HG03175 (cell line): ENCODE measurements at regions not wholly inside any gene's neighbourhood (a gene's known extent, or its start where the extent isn't known, plus 50 kb on each side); places are given as distances from the start of the nearest gene placed in this dataset.

Experiments
- ATAC-seq: cut with Tn5 transposase; IDR thresholded peaks from one replicate; pipeline ENCODE4 v1.9.1; 2021; ENCODE audit warnings: mild to moderate bottlenecking, moderate library complexity; ENCODE audit not compliant: unreplicated experiment

DNA sequence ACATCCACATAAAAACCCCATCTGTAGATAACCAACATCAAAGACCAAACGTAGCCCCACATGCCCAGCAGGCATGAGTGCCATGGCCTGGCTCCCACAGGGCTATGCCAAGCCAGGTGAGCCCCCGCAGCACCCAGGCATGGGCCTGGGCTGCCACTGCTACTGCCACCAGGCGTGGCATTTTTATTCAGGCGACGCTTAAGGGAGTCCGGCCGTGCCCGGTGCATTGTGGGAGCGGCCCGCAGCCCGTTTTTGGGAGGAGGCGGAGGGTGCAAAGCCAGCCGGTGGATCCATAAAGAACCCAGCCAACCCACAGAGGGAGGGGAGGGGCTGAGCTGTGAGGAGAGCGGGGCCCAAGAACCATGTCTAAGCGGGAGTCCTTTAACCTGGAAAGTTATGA lies 83.6 kb downstream of the XIST start:
- no peak for ATAC-seq

DNA sequence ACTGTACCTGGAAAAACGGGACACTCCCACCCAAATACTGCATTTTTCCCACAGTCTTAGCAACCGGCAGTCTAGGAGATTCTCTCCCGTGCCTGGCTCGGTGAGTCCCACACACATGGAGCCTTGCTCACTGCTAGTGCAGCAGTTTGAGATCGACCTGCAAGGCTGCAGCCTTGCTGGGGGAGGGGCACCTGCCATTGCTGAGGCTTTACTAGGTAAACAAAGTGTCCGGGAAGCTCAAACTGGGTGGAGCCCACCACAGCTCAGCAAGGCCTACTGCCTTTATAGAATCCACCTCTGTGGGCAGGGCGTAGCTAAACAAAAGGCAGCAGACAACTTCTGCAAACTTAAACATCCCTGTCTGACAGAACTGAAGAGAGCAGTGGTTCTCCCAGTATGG lies 84.4 kb downstream of the XIST start:
- ATAC-seq = no peak

DNA sequence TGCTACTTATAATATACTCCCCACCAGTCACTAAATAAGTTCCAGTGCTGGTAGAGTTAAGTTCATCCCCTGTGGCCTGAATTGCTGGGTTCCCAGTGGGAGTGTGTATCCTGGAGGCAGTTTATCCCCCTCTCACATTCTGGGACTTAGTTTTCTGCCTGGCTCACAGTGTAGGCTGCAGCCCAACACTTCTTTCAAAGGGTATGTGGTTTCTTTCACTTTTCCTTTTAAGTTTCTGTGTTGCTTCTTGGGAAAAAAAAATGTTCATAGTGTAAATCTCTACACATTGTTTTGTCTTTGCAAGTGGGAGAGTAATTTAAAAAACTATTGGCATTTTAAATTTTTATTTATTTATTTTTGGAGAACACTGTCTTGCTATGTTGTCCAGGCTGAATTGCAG lies 85.5 kb downstream of the XIST start:
- no peak for ATAC-seq

DNA sequence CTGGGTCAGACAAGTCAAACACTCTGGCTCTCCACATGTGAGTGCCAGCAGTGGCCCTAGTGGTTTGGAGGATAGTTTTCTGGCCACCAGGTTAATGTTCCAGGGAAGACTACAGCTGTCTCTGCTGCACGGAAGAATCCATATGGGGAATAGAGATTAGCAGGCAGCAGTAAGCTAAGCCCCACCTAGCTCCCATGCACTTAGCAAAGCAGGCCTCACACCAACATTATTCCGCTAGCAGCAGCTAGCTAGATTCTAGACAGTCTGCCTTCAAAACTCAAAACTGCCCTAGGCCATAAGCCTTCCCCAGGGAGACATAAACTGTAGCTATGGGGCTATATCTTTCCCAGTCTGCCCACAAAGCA lies 86.1 kb downstream of the XIST start:
- ATAC-seq = no peak

DNA sequence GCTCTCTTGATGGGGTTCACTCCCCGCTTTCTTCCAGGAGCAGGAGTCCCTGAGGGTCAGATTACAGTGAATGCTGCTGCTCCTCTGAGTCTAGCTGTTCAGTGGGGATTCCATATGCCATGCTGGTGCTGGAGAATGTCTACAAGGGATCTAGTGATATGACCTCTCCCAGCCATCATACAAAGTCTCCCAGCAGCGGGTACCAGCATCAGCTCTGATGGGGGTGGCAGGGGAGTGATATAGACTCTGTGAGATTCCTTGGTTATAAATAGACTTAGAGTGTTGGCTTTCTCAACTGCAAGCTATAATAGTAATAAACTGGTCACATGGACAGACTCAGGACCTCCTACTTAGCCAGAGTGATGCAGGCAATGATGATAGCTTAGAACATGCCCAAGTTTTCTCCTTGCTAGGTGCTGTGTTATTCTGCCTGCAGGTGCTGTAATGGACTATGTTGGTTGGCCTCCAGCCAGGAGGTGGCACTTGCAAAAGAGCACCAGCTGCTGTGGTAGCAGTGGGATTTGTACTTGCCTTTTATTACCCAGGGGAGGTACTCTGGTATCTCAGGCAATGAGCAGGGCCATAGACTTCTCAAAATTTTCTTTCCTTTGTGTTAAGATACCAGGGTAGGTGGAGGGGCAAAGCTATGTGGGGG lies 86.6 kb downstream of the XIST start:
- ATAC-seq = no peak

DNA sequence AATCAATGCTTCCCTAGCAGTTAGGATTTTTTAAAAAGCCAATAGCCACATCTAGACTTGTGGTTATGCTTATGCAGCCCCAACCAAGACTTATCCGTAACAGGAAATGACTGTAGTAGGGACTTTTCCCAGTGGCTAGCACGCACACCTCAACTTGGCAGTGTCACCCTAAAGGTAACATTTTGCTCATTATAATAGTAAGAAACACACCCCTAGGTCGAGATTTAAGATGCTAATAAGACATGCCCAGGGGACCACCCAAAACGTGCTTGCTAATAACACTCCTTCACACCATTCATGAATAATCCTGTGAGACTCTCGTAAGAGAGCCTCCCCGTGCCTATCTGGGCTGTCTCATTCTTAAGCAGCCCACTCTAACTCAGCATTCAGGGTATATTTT lies 94.3 kb downstream of the XIST start:
- peak; percentile 57 for ATAC-seq
